Fibroblast of lung (primary cell): ENCODE measurements at regions not wholly inside any gene's neighbourhood (a gene's known extent, or its start where the extent isn't known, plus 50 kb on each side); places are given as distances from the start of the nearest gene placed in this dataset.

Source experiments
- DNase-seq, 2 donors: peaks; one replicate each; pipeline versions ENCODE4 v3.0.0 to v3.0.0-alpha.2; 2010; ENCODE audit warnings: low read depth in 2 of 2
- H2AFZ ChIP-seq: 2 replicates; pipeline ENCODE4 v1.5.1; 2012; ENCODE audit warnings: low read length, control low read depth, inconsistent platforms
- H3K27ac ChIP-seq: 2 replicates; pipeline ENCODE4 v1.5.1; 2011; ENCODE audit warnings: low read length, control low read depth; ENCODE audit not compliant: insufficient read depth
- H3K27me3 ChIP-seq: 2 replicates; pipeline ENCODE4 v1.5.1; 2011; ENCODE audit warnings: mild to moderate bottlenecking, low read length; ENCODE audit not compliant: control insufficient read depth, insufficient read depth
- H3K36me3 ChIP-seq: 2 replicates; pipeline ENCODE4 v1.5.1; 2011; ENCODE audit warnings: low read length; ENCODE audit not compliant: control insufficient read depth, insufficient read depth
- H3K4me1 ChIP-seq: 2 replicates; pipeline ENCODE4 v1.5.1; 2011; ENCODE audit warnings: low read length; ENCODE audit not compliant: control insufficient read depth, insufficient read depth; ENCODE audit errors: extremely low read depth
- H3K4me2 ChIP-seq: 2 replicates; pipeline ENCODE4 v1.5.1; 2011; ENCODE audit warnings: low read length, control low read depth; ENCODE audit not compliant: insufficient read depth; ENCODE audit errors: extremely low read depth
- H3K4me3 ChIP-seq, 4 experiments: fragments of 200-600 bp in 1 of 4; sonication (generic) in 1 of 4; replicated peaks in 1 of 4; 2 replicates each; pipeline ENCODE4 v1.5.1; 2011 to 2016; ENCODE audit warnings: low read length in 4 of 4, low read depth in 3 of 4, mild to moderate bottlenecking in 3 of 4, control low read depth in 2 of 4, inconsistent platforms in 1 of 4, mixed read lengths in 1 of 4; ENCODE audit not compliant: insufficient read depth in 1 of 4; ENCODE audit errors: control extremely low read depth in 1 of 4
- H3K79me2 ChIP-seq: 2 replicates; pipeline ENCODE4 v1.5.1; 2012; ENCODE audit warnings: mild to moderate bottlenecking, low read length, inconsistent platforms; ENCODE audit not compliant: control insufficient read depth, insufficient read depth
- H3K9ac ChIP-seq: 2 replicates; pipeline ENCODE4 v1.5.1; 2011; ENCODE audit warnings: mild to moderate bottlenecking, low read length, control low read depth; ENCODE audit not compliant: insufficient read depth
- H3K9me3 ChIP-seq: 2 replicates; pipeline ENCODE4 v1.5.1; 2012; ENCODE audit warnings: low read depth, low read length; ENCODE audit not compliant: control insufficient read depth, insufficient read depth
- H4K20me1 ChIP-seq: 2 replicates; pipeline ENCODE4 v1.5.1; 2011; ENCODE audit warnings: low read length; ENCODE audit not compliant: control insufficient read depth, insufficient read depth; ENCODE audit errors: extremely low read depth
- EZH2 ChIP-seq: IDR thresholded peaks from 2 replicates; pipeline ENCODE4 v1.5.1; 2012; ENCODE audit warnings: low read length, control low read depth, mild to moderate bottlenecking; ENCODE audit errors: missing control alignments
- TF ChIP-seq, protein P1 (sequence below), 2 donors: IDR thresholded peaks in 1 of 2; conservative IDR thresholded peaks in 1 of 2; 1 replicate in 1 of 2; 2 replicates in 1 of 2; pipeline ENCODE4 v1.5.1; 2011 to 2012; ENCODE audit warnings: low read length in 2 of 2, control low read depth in 1 of 2, inconsistent platforms in 1 of 2, low read depth in 1 of 2, mild to moderate bottlenecking in 1 of 2

DNA sequence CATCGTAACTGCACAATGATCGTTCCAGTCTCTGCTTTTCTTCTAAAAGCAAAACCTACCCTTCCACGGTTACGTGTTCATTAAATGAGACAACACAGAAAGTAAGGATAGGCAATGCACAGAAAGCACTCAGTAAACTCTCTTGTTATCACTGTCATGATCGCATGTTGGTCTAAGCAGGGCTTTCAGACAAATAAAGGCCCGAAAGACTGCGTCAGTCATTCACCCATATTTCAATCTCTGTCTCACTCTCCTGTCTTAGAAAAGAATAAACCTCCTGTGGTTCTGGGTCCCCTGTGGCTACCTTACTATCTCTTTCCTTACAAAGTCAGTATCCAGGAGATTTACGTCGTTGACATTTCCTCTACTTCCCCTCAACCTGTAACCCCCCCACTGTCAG is 160.9 kb downstream of the VAPA start:
- Histone ChIP-seq H3K4me2 (no peak overlapping the region), H3K79me2 (no peaks in the 10 kb centered on the region), H3K9me3 (no peaks in the 10 kb centered on the region), H3K9ac (no peak overlapping the region), H3K27ac (no peak overlapping the region), H2AFZ (no peak overlapping the region), H3K4me1 (peaks cover 2% of the 10 kb centered on the region), H3K27me3 (no peaks in the 10 kb centered on the region), H3K4me3 (no peak overlapping the region), H4K20me1 (no peaks in the 10 kb centered on the region), H3K36me3 (no peaks in the 10 kb centered on the region)
- no peak for DNase-seq
- TF ChIP-seq, protein P1, sequence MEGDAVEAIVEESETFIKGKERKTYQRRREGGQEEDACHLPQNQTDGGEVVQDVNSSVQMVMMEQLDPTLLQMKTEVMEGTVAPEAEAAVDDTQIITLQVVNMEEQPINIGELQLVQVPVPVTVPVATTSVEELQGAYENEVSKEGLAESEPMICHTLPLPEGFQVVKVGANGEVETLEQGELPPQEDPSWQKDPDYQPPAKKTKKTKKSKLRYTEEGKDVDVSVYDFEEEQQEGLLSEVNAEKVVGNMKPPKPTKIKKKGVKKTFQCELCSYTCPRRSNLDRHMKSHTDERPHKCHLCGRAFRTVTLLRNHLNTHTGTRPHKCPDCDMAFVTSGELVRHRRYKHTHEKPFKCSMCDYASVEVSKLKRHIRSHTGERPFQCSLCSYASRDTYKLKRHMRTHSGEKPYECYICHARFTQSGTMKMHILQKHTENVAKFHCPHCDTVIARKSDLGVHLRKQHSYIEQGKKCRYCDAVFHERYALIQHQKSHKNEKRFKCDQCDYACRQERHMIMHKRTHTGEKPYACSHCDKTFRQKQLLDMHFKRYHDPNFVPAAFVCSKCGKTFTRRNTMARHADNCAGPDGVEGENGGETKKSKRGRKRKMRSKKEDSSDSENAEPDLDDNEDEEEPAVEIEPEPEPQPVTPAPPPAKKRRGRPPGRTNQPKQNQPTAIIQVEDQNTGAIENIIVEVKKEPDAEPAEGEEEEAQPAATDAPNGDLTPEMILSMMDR (conservative IDR thresholded peaks at IDR 0.05 in 1 of 2, IDR thresholded peaks at IDR 0.05 in 1 of 2; ENCODE audit: low read depth in 1 of 2, low read length in 2 of 2), result no peak
- no peak for TF ChIP-seq EZH2

DNA sequence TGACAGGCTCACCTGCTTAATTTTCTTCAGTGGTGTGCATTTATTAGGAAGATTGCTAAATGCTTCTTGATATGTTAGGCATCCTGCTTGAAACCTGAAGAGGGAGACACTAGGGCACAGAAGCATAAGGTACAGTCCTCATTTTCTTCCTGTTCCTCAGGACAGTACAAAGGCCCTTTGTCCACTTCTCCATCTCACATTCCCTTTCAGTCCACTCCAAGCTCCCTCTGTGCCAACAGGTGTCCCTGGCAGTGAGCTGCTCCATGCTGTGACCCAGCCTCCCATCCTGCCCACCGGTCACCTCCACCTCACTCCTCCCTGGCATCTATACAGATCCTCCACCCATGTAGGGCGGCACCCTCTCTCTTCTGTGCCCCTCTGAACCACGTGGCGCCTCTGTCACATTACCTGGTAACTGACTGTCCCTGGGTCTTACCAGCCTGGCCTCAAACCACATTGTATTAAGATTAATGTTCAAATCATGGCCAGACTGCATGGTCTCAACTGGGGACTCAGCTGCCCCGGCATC is 162.8 kb downstream of the VAPA start:
- DNase-seq, result no peak
- Histone ChIP-seq H3K9ac (no peak overlapping the region), H3K4me3 (no peak overlapping the region), H2AFZ (no peak overlapping the region), H3K4me1 (no peaks in the 10 kb centered on the region), H3K79me2 (no peaks in the 10 kb centered on the region), H3K27me3 (no peaks in the 10 kb centered on the region), H3K4me2 (no peak overlapping the region), H3K27ac (no peak overlapping the region), H4K20me1 (no peaks in the 10 kb centered on the region), H3K36me3 (no peaks in the 10 kb centered on the region), H3K9me3 (no peaks in the 10 kb centered on the region)
- TF ChIP-seq EZH2, result no peak
- TF ChIP-seq, protein P1 (conservative IDR thresholded peaks at IDR 0.05 in 1 of 2, IDR thresholded peaks at IDR 0.05 in 1 of 2; ENCODE audit: low read depth in 1 of 2, low read length in 2 of 2), result no peak

DNA sequence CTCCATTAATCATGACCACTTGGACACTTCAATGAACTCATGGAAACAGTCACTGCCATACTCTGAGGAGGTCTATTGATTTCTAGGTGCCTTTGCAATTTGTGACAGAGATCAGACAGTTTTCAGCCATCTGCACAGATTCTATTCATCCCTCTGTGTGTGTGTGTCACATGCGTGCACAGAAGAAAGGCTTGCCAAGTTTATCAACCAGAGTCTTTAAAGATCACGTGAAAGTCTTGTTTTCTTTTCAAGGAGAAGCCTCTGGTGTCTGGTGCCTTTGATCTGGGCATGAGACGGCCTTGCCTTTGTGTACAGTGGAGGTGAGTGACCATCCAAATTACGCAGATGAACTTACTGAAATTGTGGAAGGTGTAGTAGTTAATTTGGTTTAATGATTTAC is 164.2 kb downstream of the VAPA start:
- Histone ChIP-seq H3K4me3 (no peak overlapping the region), H3K4me1 (no peaks in the 10 kb centered on the region), H2AFZ (no peak overlapping the region), H3K27me3 (no peaks in the 10 kb centered on the region), H3K79me2 (no peaks in the 10 kb centered on the region), H4K20me1 (no peaks in the 10 kb centered on the region), H3K9ac (no peak overlapping the region), H3K36me3 (no peaks in the 10 kb centered on the region), H3K9me3 (no peaks in the 10 kb centered on the region), H3K27ac (no peak overlapping the region), H3K4me2 (no peak overlapping the region)
- TF ChIP-seq, protein P1 (conservative IDR thresholded peaks at IDR 0.05 in 1 of 2, IDR thresholded peaks at IDR 0.05 in 1 of 2; ENCODE audit: low read depth in 1 of 2, low read length in 2 of 2), result no peak
- no peak for TF ChIP-seq EZH2
- DNase-seq, result no peak
